ACC112 (cell line): ENCODE measurements at regions not wholly inside any gene's neighbourhood (a gene's known extent, or its start where the extent isn't known, plus 50 kb on each side); places are given as distances from the start of the nearest gene placed in this dataset.
"Not testable (repeated sequence)": the region's sequence is repeated elsewhere in the genome, so short reads cannot be mapped to it uniquely, and the experiment has no call there.

ENCODE experiments used
- H2AFZ ChIP-seq: fragments of 200-600 bp; sonication (generic); one replicate; pipeline ENCODE4 v1.6.0; 2017; ENCODE audit warnings: antibody characterized with exemption, low read length; ENCODE audit not compliant: unreplicated experiment
- H3K27ac ChIP-seq: fragments of 200-600 bp; sonication (generic); 2 replicates; pipeline ENCODE4 v1.5.1; 2014; ENCODE audit warnings: low read depth, mild to moderate bottlenecking, antibody characterized with exemption, low read length, moderate library complexity
- H3K27me3 ChIP-seq: fragments of 200-600 bp; sonication (generic); 2 replicates; pipeline ENCODE4 v1.6.1; 2014; ENCODE audit warnings: mild to moderate bottlenecking, antibody characterized with exemption, low read length, moderate library complexity, mixed read lengths; ENCODE audit not compliant: insufficient read depth
- H3K36me3 ChIP-seq: fragments of 200-600 bp; sonication (generic); 2 replicates; pipeline ENCODE4 v1.6.1; 2016; ENCODE audit warnings: mild to moderate bottlenecking, antibody characterized with exemption, low read length, moderate library complexity, mixed read lengths; ENCODE audit not compliant: insufficient read depth
- H3K4me1 ChIP-seq: fragments of 200-600 bp; sonication (generic); one replicate; pipeline ENCODE4 v1.6.1; 2016; ENCODE audit warnings: low read length, mixed read lengths; ENCODE audit not compliant: insufficient read depth, unreplicated experiment, control insufficient read depth
- H3K4me3 ChIP-seq: fragments of 200-600 bp; sonication (generic); 2 replicates; pipeline ENCODE4 v1.5.1; 2014; ENCODE audit warnings: mild to moderate bottlenecking, low read depth, low read length
- H3K79me2 ChIP-seq: fragments of 200-600 bp; sonication (generic); one replicate; pipeline ENCODE4 v1.6.0; 2016; ENCODE audit warnings: low read length; ENCODE audit not compliant: control insufficient read depth, unreplicated experiment, insufficient read depth

GRCh38 chr7:55722874-55723620 lies 139.5 kb downstream of the SEPTIN14 start:
- H3K4me3 ChIP-seq, H3K79me2 ChIP-seq, H3K4me1 ChIP-seq, H3K27ac ChIP-seq, H3K27me3 ChIP-seq, H2AFZ ChIP-seq, H3K36me3 ChIP-seq: not testable (repeated sequence)

- H3K27ac ChIP-seq, H3K4me1 ChIP-seq, H2AFZ ChIP-seq: not testable (repeated sequence)
Observed at GRCh38 chr7:55721004-55721403, 141.5 kb downstream of the SEPTIN14 start.

GRCh38 chr7:55715247-55715867 lies 143.1 kb upstream of the VOPP1 start:
- H3K36me3 ChIP-seq, result not testable (repeated sequence)

More at GRCh38 chr7:55721004-55721403, 141.5 kb downstream of the SEPTIN14 start:
- not testable (repeated sequence) for H3K36me3 ChIP-seq, H3K27me3 ChIP-seq, H3K4me3 ChIP-seq, H3K79me2 ChIP-seq

GRCh38 chr7:55714370-55714769 lies 142.1 kb upstream of the VOPP1 start:
- not testable (repeated sequence) for H3K27me3 ChIP-seq

More at GRCh38 chr7:55715247-55715867, 143.1 kb upstream of the VOPP1 start:
- H3K27me3 ChIP-seq, H3K4me1 ChIP-seq, H3K4me3 ChIP-seq, H3K27ac ChIP-seq, H3K79me2 ChIP-seq, H2AFZ ChIP-seq: not testable (repeated sequence)

GRCh38 chr7:55710312-55710711 lies 138.0 kb upstream of the VOPP1 start:
- H3K27ac ChIP-seq, H3K4me1 ChIP-seq, H3K27me3 ChIP-seq, H3K79me2 ChIP-seq, H2AFZ ChIP-seq, H3K4me3 ChIP-seq, H3K36me3 ChIP-seq: not testable (repeated sequence)

More at GRCh38 chr7:55714370-55714769, 142.1 kb upstream of the VOPP1 start:
- not testable (repeated sequence) for H3K4me3 ChIP-seq, H3K79me2 ChIP-seq, H2AFZ ChIP-seq, H3K36me3 ChIP-seq, H3K4me1 ChIP-seq, H3K27ac ChIP-seq

- H3K27ac ChIP-seq, H3K4me1 ChIP-seq, H3K79me2 ChIP-seq, H3K27me3 ChIP-seq, H3K36me3 ChIP-seq, H2AFZ ChIP-seq: not testable (repeated sequence)
- peak overlapping the region; percentile 49; the same call in 1 of the 2 replicates for H3K4me3 ChIP-seq
Observed at GRCh38 chr7:55708028-55708427, 135.7 kb upstream of the VOPP1 start.

- H2AFZ ChIP-seq, H3K36me3 ChIP-seq, H3K27ac ChIP-seq, H3K4me1 ChIP-seq, H3K4me3 ChIP-seq, H3K27me3 ChIP-seq, H3K79me2 ChIP-seq: not testable (repeated sequence)
Observed at GRCh38 chr7:55707410-55707809, 135.1 kb upstream of the VOPP1 start.

- not testable (repeated sequence) for H3K27me3 ChIP-seq, H3K4me1 ChIP-seq, H3K4me3 ChIP-seq, H2AFZ ChIP-seq, H3K79me2 ChIP-seq, H3K27ac ChIP-seq, H3K36me3 ChIP-seq
Observed at GRCh38 chr7:55706451-55707195, 134.3 kb upstream of the VOPP1 start.

- H3K27ac ChIP-seq, H3K79me2 ChIP-seq, H2AFZ ChIP-seq, H3K4me3 ChIP-seq, H3K36me3 ChIP-seq, H3K27me3 ChIP-seq, H3K4me1 ChIP-seq: not testable (repeated sequence)
Observed at GRCh38 chr7:55705728-55706450, 133.6 kb upstream of the VOPP1 start.

- not testable (repeated sequence) for H3K27ac ChIP-seq, H3K36me3 ChIP-seq, H3K4me3 ChIP-seq, H3K27me3 ChIP-seq, H3K4me1 ChIP-seq, H2AFZ ChIP-seq, H3K79me2 ChIP-seq
Observed at GRCh38 chr7:55702831-55703230, 130.5 kb upstream of the VOPP1 start.
